ENCODE measurements at regions not wholly inside any gene's neighbourhood (a gene's known extent, or its start where the extent isn't known, plus 50 kb on each side); places are given as distances from the start of the nearest gene placed in this dataset.

DNA sequence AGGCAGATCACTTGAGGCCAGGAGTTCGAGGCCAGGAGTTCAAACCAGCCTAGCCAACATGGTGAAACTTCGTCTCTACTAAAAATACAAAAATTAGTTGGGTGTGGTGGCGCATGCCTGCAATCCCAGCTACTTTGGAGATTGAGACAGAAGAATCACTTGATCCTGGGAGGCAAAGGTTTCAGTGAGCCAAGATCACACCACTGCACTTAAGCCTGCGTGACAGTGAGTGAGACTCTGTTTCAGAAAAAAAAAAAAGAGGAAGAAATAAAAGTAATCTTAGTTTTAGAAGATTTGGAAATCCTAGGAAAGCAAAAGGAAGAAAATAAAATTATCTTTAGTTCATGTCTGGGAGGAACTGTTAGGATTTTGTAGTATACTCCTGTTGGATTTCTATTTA is 77.2 kb downstream of the IL12A start:
- Histone ChIP-seq H3K9me3 (no peaks in the 10 kb centered on the region), H3K27ac (no peak overlapping the region), H3K4me1 (no peaks in the 10 kb centered on the region), H3K27me3 (no peaks in the 10 kb centered on the region), H3K4me3 (no peak overlapping the region), H3K36me3 (no peaks in the 10 kb centered on the region)
- no peak for TF ChIP-seq EP300 (IDR thresholded peaks at IDR 0.05; ENCODE audit: low read depth)
- no peak for TF ChIP-seq POLR2AphosphoS5 (IDR thresholded peaks at IDR 0.05)
- TF ChIP-seq, protein P1, sequence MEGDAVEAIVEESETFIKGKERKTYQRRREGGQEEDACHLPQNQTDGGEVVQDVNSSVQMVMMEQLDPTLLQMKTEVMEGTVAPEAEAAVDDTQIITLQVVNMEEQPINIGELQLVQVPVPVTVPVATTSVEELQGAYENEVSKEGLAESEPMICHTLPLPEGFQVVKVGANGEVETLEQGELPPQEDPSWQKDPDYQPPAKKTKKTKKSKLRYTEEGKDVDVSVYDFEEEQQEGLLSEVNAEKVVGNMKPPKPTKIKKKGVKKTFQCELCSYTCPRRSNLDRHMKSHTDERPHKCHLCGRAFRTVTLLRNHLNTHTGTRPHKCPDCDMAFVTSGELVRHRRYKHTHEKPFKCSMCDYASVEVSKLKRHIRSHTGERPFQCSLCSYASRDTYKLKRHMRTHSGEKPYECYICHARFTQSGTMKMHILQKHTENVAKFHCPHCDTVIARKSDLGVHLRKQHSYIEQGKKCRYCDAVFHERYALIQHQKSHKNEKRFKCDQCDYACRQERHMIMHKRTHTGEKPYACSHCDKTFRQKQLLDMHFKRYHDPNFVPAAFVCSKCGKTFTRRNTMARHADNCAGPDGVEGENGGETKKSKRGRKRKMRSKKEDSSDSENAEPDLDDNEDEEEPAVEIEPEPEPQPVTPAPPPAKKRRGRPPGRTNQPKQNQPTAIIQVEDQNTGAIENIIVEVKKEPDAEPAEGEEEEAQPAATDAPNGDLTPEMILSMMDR (IDR thresholded peaks at IDR 0.05), result no peak
- no peak for TF ChIP-seq POLR2A (IDR thresholded peaks at IDR 0.05)
- in situ Hi-C loops (cut with MboI; ENCODE audit: low pct_ligation_motif_present in 1 of 4, low pct_unique_long_range_greater_than_20kb in 1 of 4, low sequenced_read_pairs in 3 of 4) (no loop called here), intact Hi-C loops (cut with DNase I; ENCODE audit: low total_unique reads) (no loop called here)
- DNase-seq, result no peak
- 71 to 80% methylated on average over 1 to 4 of the region's 4 CpGs for WGBS, 2 donors (ENCODE audit: low coverage in 1 of 2)

- in situ Hi-C loops (cut with MboI; ENCODE audit: low pct_ligation_motif_present in 1 of 4, low pct_unique_long_range_greater_than_20kb in 1 of 4, low sequenced_read_pairs in 3 of 4) (no loop called here), intact Hi-C loops (cut with DNase I; ENCODE audit: low total_unique reads) (no loop called here)
- TF ChIP-seq POLR2AphosphoS5 (IDR thresholded peaks at IDR 0.05) (no peak), POLR2A (IDR thresholded peaks at IDR 0.05) (no peak), EP300 (IDR thresholded peaks at IDR 0.05; ENCODE audit: low read depth) (no peak)
- TF ChIP-seq, protein P1 (IDR thresholded peaks at IDR 0.05), result no peak
Measured at GRCh38 chr3:160069986-160070385, 81.4 kb downstream of the IL12A start.

GRCh38 chr3:160076519-160076918 is 87.9 kb downstream of the IL12A start:
- H3K4me1 ChIP-seq, result no peaks in the 10 kb centered on the region
- TF ChIP-seq, protein P1 (IDR thresholded peaks at IDR 0.05), result no peak
- TF ChIP-seq POLR2AphosphoS5 (IDR thresholded peaks at IDR 0.05), result no peak
- no peak for TF ChIP-seq POLR2A (IDR thresholded peaks at IDR 0.05)
- TF ChIP-seq EP300 (IDR thresholded peaks at IDR 0.05; ENCODE audit: low read depth), result no peak
- in situ Hi-C loops (cut with MboI; ENCODE audit: low pct_ligation_motif_present in 1 of 4, low pct_unique_long_range_greater_than_20kb in 1 of 4, low sequenced_read_pairs in 3 of 4) (no loop called here), intact Hi-C loops (cut with DNase I; ENCODE audit: low total_unique reads) (no loop called here)
- 91% methylated on average over 3 of the region's 3 CpGs; no CpG with 5 or more reads in 1 of the 2 donors for WGBS, 2 donors (ENCODE audit: low coverage in 1 of 2)
- no peak overlapping the region for H3K4me3 ChIP-seq
- H3K36me3 ChIP-seq, result no peaks in the 10 kb centered on the region
- H3K9me3 ChIP-seq, result no peaks in the 10 kb centered on the region
- H3K27me3 ChIP-seq, result no peaks in the 10 kb centered on the region
- no peak for DNase-seq
- no peak overlapping the region for H3K27ac ChIP-seq

More at GRCh38 chr3:160069986-160070385, 81.4 kb downstream of the IL12A start:
- Histone ChIP-seq H3K4me3 (no peak overlapping the region), H3K9me3 (no peaks in the 10 kb centered on the region), H3K27ac (no peak overlapping the region), H3K27me3 (no peaks in the 10 kb centered on the region), H3K4me1 (no peaks in the 10 kb centered on the region), H3K36me3 (no peaks in the 10 kb centered on the region)
- 24 to 34% methylated on average over 2 to 3 of the region's 3 CpGs for WGBS, 2 donors (ENCODE audit: low coverage in 1 of 2)
- DNase-seq, result no peak

GRCh38 chr3:160078533-160078932 is 89.9 kb downstream of the IL12A start:
- intact Hi-C loops (cut with DNase I; ENCODE audit: low total_unique reads), result no loop called here
- in situ Hi-C loops (cut with MboI; ENCODE audit: low pct_ligation_motif_present in 1 of 4, low pct_unique_long_range_greater_than_20kb in 1 of 4, low sequenced_read_pairs in 3 of 4), result no loop called here
- DNase-seq, result no peak
- H3K27ac ChIP-seq, result no peak overlapping the region
- H3K4me1 ChIP-seq, result no peaks in the 10 kb centered on the region
- no peak overlapping the region for H3K4me3 ChIP-seq
- no peaks in the 10 kb centered on the region for H3K9me3 ChIP-seq
- H3K27me3 ChIP-seq, result no peaks in the 10 kb centered on the region
- TF ChIP-seq POLR2A (IDR thresholded peaks at IDR 0.05) (no peak), POLR2AphosphoS5 (IDR thresholded peaks at IDR 0.05) (no peak), EP300 (IDR thresholded peaks at IDR 0.05; ENCODE audit: low read depth) (no peak)
- TF ChIP-seq, protein P1 (IDR thresholded peaks at IDR 0.05), result no peak
- no peaks in the 10 kb centered on the region for H3K36me3 ChIP-seq
- 80 to 82% methylated on average over 1 to 3 of the region's 3 CpGs for WGBS, 2 donors (ENCODE audit: low coverage in 1 of 2)

All from transverse colon (tissue), 4 donors.